GM12892 (cell line): ENCODE measurements at regions not wholly inside any gene's neighbourhood (a gene's known extent, or its start where the extent isn't known, plus 50 kb on each side); places are given as distances from the start of the nearest gene placed in this dataset.

ENCODE experiments used
- POLR2A ChIP-seq: IDR thresholded peaks from 2 replicates; pipeline ENCODE4 v1.6.1; 2011; ENCODE audit warnings: low read depth, low read length, control low read depth
- POLR2AphosphoS5 ChIP-seq: IDR thresholded peaks from 2 replicates; pipeline ENCODE4 v1.6.1; 2011; ENCODE audit warnings: low read depth, low read length, control low read depth
- TAF1 ChIP-seq: IDR thresholded peaks from 2 replicates; pipeline ENCODE4 v1.6.1; 2011; ENCODE audit warnings: low read depth, mild to moderate bottlenecking, control low read depth, low read length, borderline replicate concordance

DNA sequence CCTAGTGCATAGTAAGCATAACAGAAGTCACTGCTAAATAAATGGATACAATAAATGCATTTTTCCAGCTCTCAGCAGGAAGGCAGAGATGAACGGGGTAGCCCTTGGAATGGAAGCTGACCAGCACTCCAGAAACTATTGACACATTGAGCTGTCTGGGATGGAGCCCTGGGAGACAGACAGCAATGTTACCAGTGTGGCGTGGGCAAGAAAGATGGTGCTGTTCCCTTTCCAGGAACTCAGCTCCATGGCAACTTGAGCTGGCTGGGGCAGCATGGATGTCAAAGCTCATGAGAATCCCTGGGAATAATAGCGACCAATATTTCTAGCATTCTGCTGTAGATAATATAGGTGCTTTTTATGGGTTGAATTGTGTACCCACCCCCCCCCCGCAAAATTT is 104.3 kb upstream of the PTPRT start:
- TF ChIP-seq POLR2A (no peak), POLR2AphosphoS5 (no peak), TAF1 (no peak)
